ENCODE measurements at regions not wholly inside any gene's neighbourhood (a gene's known extent, or its start where the extent isn't known, plus 50 kb on each side); places are given as distances from the start of the nearest gene placed in this dataset.

GRCh38 chr16:11487289-11487688 is 99.4 kb downstream of the LITAF start:
- no peak for TF ChIP-seq CTCF (IDR thresholded peaks at IDR 0.05)
- TF ChIP-seq POLR2A (IDR thresholded peaks at IDR 0.05; ENCODE audit: low read depth), result no peak
- no peak for TF ChIP-seq POLR2AphosphoS5 (IDR thresholded peaks at IDR 0.05)
- no peak for TF ChIP-seq EP300 (IDR thresholded peaks at IDR 0.05)

Measured in esophagus muscularis mucosa (tissue), 4 donors.